ENCODE measurements at regions not wholly inside any gene's neighbourhood (a gene's known extent, or its start where the extent isn't known, plus 50 kb on each side); places are given as distances from the start of the nearest gene placed in this dataset.

DNA sequence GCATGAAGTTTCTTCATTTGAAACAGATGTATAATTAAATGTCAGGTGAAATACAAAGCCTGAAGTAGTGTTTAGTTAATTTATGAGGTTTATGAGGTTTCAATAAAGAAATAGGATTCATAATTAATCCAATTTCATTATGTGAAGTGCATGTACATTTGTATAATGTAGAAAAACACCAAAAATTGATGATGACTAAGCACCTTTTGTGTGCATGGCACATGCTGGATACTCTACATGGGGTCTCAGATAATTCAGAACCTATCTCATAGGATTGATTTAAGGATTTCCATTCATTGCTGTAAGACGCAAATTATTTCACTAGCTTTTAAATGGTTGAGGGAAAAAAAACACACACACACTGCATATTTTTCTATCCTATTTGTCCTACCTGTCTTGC, 143.9 kb downstream of the ESM1 start:
- Histone ChIP-seq H3K9me3 (ENCODE audit: control insufficient read depth, low read depth, low read length) (no peaks in the 10 kb centered on the region), H4K20me1 (ENCODE audit: control insufficient read depth, extremely low read depth, insufficient read depth, low read length) (no peaks in the 10 kb centered on the region), H2AFZ (ENCODE audit: control insufficient read depth, low read length) (no peak overlapping the region), H3K9me1 (ENCODE audit: control insufficient read depth, extremely low read depth, insufficient read depth, low read length) (no peaks in the 10 kb centered on the region), H3K9ac (ENCODE audit: control insufficient read depth, extremely low read depth, insufficient read depth, low read length) (no peak overlapping the region), H3K4me1 (ENCODE audit: control insufficient read depth, extremely low read depth, insufficient read depth, low read length) (no peaks in the 10 kb centered on the region), H3K4me2 (ENCODE audit: control insufficient read depth, extremely low read depth, insufficient read depth, low read depth, low read length) (no peak overlapping the region), H3K27ac (ENCODE audit: control insufficient read depth, insufficient read depth, low read length) (no peak overlapping the region), H3K36me3 (ENCODE audit: control insufficient read depth in 2 of 2, extremely low read depth in 1 of 2, insufficient read depth in 2 of 2, low read length in 2 of 2) (no peaks in the 10 kb centered on the region), H3K4me3 (ENCODE audit: control insufficient read depth in 2 of 3, extremely low read depth in 1 of 3, insufficient read depth in 2 of 3, low read depth in 1 of 3, low read length in 3 of 3) (no peak overlapping the region), H3K27me3 (ENCODE audit: control insufficient read depth, extremely low read depth, insufficient read depth, low read length) (no peaks in the 10 kb centered on the region), H3K79me2 (ENCODE audit: control insufficient read depth, insufficient read depth, low read length) (no peaks in the 10 kb centered on the region)
- DNase-seq (ENCODE audit: low read depth, low spot score) (no peak), FAIRE-seq (no peak)
- dilution Hi-C loops (cut with MboI; ENCODE audit: extremely low pct_ligation_motif_present, low sequenced_read_pairs), result no loop called here
- TF ChIP-seq, protein P1, sequence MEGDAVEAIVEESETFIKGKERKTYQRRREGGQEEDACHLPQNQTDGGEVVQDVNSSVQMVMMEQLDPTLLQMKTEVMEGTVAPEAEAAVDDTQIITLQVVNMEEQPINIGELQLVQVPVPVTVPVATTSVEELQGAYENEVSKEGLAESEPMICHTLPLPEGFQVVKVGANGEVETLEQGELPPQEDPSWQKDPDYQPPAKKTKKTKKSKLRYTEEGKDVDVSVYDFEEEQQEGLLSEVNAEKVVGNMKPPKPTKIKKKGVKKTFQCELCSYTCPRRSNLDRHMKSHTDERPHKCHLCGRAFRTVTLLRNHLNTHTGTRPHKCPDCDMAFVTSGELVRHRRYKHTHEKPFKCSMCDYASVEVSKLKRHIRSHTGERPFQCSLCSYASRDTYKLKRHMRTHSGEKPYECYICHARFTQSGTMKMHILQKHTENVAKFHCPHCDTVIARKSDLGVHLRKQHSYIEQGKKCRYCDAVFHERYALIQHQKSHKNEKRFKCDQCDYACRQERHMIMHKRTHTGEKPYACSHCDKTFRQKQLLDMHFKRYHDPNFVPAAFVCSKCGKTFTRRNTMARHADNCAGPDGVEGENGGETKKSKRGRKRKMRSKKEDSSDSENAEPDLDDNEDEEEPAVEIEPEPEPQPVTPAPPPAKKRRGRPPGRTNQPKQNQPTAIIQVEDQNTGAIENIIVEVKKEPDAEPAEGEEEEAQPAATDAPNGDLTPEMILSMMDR (optimal IDR thresholded peaks at IDR 0.05 in 1 of 3, IDR thresholded peaks at IDR 0.05 in 1 of 3, conservative IDR thresholded peaks at IDR 0.05 in 1 of 3; ENCODE audit: extremely low read depth in 1 of 3, insufficient read depth in 2 of 3, low read length in 3 of 3), result no peak
- TF ChIP-seq EZH2 (IDR thresholded peaks at IDR 0.05; ENCODE audit: low read length), result no peak

GRCh38 chr5:54838843-54839242, 146.6 kb downstream of the ESM1 start:
- Histone ChIP-seq H3K9ac (ENCODE audit: control insufficient read depth, extremely low read depth, insufficient read depth, low read length) (no peak overlapping the region), H3K4me3 (ENCODE audit: control insufficient read depth in 2 of 3, extremely low read depth in 1 of 3, insufficient read depth in 2 of 3, low read depth in 1 of 3, low read length in 3 of 3) (no peak overlapping the region), H3K79me2 (ENCODE audit: control insufficient read depth, insufficient read depth, low read length) (no peaks in the 10 kb centered on the region), H3K4me2 (ENCODE audit: control insufficient read depth, extremely low read depth, insufficient read depth, low read depth, low read length) (no peak overlapping the region), H3K27me3 (ENCODE audit: control insufficient read depth, extremely low read depth, insufficient read depth, low read length) (no peaks in the 10 kb centered on the region), H3K36me3 (ENCODE audit: control insufficient read depth in 2 of 2, extremely low read depth in 1 of 2, insufficient read depth in 2 of 2, low read length in 2 of 2) (no peaks in the 10 kb centered on the region), H2AFZ (ENCODE audit: control insufficient read depth, low read length) (no peak overlapping the region), H4K20me1 (ENCODE audit: control insufficient read depth, extremely low read depth, insufficient read depth, low read length) (no peaks in the 10 kb centered on the region), H3K27ac (ENCODE audit: control insufficient read depth, insufficient read depth, low read length) (no peak overlapping the region), H3K4me1 (ENCODE audit: control insufficient read depth, extremely low read depth, insufficient read depth, low read length) (no peaks in the 10 kb centered on the region), H3K9me1 (ENCODE audit: control insufficient read depth, extremely low read depth, insufficient read depth, low read length) (no peaks in the 10 kb centered on the region), H3K9me3 (ENCODE audit: control insufficient read depth, low read depth, low read length) (no peaks in the 10 kb centered on the region)
- DNase-seq (ENCODE audit: low read depth, low spot score) (no peak), FAIRE-seq (no peak)
- TF ChIP-seq, protein P1 (optimal IDR thresholded peaks at IDR 0.05 in 1 of 3, IDR thresholded peaks at IDR 0.05 in 1 of 3, conservative IDR thresholded peaks at IDR 0.05 in 1 of 3; ENCODE audit: extremely low read depth in 1 of 3, insufficient read depth in 2 of 3, low read length in 3 of 3), result no peak
- TF ChIP-seq EZH2 (IDR thresholded peaks at IDR 0.05; ENCODE audit: low read length), result no peak
- dilution Hi-C loops (cut with MboI; ENCODE audit: extremely low pct_ligation_motif_present, low sequenced_read_pairs), result no loop called here

All from keratinocyte (primary cell).